Left lung (tissue), 4 donors: ENCODE measurements at regions not wholly inside any gene's neighbourhood (a gene's known extent, or its start where the extent isn't known, plus 50 kb on each side); places are given as distances from the start of the nearest gene placed in this dataset.

Experiments
- ATAC-seq: fragments of 200-7000 bp; cut with Tn5 transposase; one replicate; pipeline ENCODE4 v1.9.1; 2020; ENCODE audit warnings: moderate library complexity
- DNase-seq, 4 donors: peaks; one replicate each; pipeline ENCODE4 v3.0.0-alpha.2; 2013 to 2020
- H3K27ac ChIP-seq, 2 donors: fragments of 200-600 bp; sonication (generic) in 1 of 2; one replicate each; pipeline versions ENCODE4 v1.5.0 to v1.8.0; 2020 to 2021
- H3K27me3 ChIP-seq, 2 donors: fragments of 200-600 bp; sonication (generic) in 1 of 2; one replicate each; pipeline versions ENCODE4 v1.5.0 to v1.8.0; 2020 to 2021
- H3K36me3 ChIP-seq, 2 donors: fragments of 200-600 bp; sonication (generic) in 1 of 2; one replicate each; pipeline versions ENCODE4 v1.5.0 to v1.8.0; 2020 to 2021
- H3K4me1 ChIP-seq, 2 donors: fragments of 200-600 bp; one replicate each; pipeline ENCODE4 v1.8.0; 2021
- H3K4me3 ChIP-seq, 2 donors: fragments of 200-600 bp; sonication (generic) in 1 of 2; one replicate each; pipeline versions ENCODE4 v1.5.0 to v1.8.0; 2020 to 2021; ENCODE audit warnings: mild to moderate bottlenecking in 1 of 2
- H3K9me3 ChIP-seq, 2 donors: fragments of 200-600 bp; sonication (generic) in 1 of 2; one replicate each; pipeline versions ENCODE4 v1.5.0 to v1.8.0; 2020 to 2021
- intact Hi-C, 2 donors: fragments of 100-400 bp; cut with DNase I; formaldehyde crosslinking; loops; one replicate each; pipeline versions ENCODE4 v1.11.2 to v1.14.2; 2022
- TF ChIP-seq, protein P1 (sequence below), 2 donors: fragments of 200-600 bp; sonication (generic) in 1 of 2; IDR thresholded peaks; one replicate each; pipeline versions ENCODE4 v1.5.0 to v1.8.0; 2021; ENCODE audit warnings: antibody characterized with exemption in 2 of 2
- donor health status: DM: no; HTN: yes; CAD: no.
- donor health status: DM: no; HTN: no; CAD: no.

DNA sequence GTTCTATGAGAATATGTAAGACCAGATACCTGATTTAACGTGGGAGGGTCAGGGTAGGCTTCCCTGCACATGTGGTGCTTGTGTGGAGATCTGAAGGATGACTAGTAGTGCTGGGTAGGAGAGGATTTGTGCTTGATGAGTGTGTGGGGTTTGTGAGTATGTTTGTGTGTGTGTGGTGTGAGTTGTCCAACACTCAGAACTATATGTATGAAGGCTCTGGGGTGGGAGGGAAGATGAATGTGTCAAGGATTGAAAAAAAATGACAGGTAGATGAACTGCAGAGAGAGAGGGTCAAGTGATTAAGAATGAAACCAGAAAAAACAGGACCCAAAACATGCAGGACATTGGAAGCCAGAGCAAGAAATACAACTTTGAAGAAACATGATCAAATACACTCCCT, 154.6 kb upstream of the NR3C1 start:
- ATAC-seq (no peak), DNase-seq (no peak)
- Histone ChIP-seq H3K4me1 (peaks cover 3 to 24% of the 10 kb centered on the region in 2 donors), H3K36me3 (no peaks in the 10 kb centered on the region), H3K27ac (no peak overlapping the region), H3K4me3 (no peak overlapping the region), H3K9me3 (no peaks in the 10 kb centered on the region), H3K27me3 (no peaks in the 10 kb centered on the region)
- TF ChIP-seq, protein P1, sequence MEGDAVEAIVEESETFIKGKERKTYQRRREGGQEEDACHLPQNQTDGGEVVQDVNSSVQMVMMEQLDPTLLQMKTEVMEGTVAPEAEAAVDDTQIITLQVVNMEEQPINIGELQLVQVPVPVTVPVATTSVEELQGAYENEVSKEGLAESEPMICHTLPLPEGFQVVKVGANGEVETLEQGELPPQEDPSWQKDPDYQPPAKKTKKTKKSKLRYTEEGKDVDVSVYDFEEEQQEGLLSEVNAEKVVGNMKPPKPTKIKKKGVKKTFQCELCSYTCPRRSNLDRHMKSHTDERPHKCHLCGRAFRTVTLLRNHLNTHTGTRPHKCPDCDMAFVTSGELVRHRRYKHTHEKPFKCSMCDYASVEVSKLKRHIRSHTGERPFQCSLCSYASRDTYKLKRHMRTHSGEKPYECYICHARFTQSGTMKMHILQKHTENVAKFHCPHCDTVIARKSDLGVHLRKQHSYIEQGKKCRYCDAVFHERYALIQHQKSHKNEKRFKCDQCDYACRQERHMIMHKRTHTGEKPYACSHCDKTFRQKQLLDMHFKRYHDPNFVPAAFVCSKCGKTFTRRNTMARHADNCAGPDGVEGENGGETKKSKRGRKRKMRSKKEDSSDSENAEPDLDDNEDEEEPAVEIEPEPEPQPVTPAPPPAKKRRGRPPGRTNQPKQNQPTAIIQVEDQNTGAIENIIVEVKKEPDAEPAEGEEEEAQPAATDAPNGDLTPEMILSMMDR (IDR thresholded peaks at IDR 0.05) = no peak
- intact Hi-C loops = no loop called here

DNA sequence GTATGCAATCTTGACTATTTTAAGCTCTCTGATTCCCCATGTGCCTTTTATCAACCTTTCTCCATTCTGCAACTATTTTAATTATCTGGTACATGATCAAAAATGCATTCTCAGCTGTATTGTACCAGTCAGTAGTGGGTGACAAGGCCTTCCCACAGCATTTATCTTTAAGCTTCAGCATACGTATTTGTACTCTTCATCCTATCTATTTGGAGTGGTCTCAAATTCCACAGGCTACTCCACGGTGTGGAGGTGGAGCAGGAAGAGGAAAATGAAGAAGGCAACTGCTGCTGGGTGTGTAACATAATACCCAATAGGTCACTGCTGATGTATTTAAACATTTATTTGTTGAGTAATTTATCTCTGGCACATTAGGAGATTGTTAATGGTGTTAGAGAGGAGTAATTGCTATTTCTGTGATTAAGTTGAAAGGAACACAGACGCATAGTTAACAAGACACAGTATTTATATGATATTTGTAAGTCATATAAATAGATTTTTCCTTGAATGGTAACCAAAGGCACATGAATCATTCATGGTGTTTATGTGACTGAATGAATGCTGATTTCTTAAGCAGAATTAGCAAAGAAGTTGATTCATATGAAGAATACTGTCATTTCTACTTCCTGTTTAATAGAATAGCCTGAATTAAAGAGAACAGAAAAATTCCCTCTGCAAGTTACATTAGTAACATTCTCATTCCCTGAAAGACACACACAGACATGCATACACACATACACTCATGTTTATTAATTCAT, 153.8 kb upstream of the NR3C1 start:
- no peaks in the 10 kb centered on the region for H3K9me3 ChIP-seq
- TF ChIP-seq, protein P1 (IDR thresholded peaks at IDR 0.05) = no peak
- H3K27me3 ChIP-seq = no peaks in the 10 kb centered on the region
- intact Hi-C loops = no loop called here
- no peaks in the 10 kb centered on the region for H3K36me3 ChIP-seq
- H3K27ac ChIP-seq = peak overlapping the region in 1 of 2 donors; percentile 18
- no peak overlapping the region for H3K4me3 ChIP-seq
- DNase-seq (no peak), ATAC-seq (no peak)
- H3K4me1 ChIP-seq = peaks cover 3 to 23% of the 10 kb centered on the region in 2 donors

DNA sequence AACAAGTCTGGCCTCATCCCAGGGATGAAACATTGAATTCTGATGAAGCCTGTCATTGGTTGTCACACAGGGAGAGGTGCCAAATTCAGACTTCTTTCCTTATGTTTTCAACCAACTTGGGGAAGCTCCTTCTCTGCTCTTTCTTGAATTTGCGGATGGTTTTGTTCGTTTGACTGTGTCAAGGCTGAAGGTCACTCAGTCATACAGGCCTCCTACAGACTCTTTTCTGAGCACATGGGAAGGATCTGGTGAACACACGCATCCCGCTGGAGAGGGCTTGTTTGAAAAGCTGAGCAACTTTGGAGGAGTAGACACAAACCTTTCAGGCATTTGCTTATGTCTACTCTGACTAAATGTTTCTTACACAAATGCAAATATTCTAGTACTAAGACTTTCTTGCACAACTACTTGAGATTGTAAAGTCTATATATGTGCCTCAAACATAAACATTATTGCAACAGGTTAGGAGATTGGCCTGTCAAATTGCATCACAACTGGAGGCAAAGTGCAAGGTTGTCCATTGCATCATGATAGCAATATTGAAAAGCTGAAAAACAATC, 151.5 kb upstream of the NR3C1 start:
- no peaks in the 10 kb centered on the region for H3K9me3 ChIP-seq
- intact Hi-C loops = no loop called here
- peaks cover 3 to 23% of the 10 kb centered on the region in 2 donors for H3K4me1 ChIP-seq
- ATAC-seq = no peak
- no peak for DNase-seq
- peak overlapping the region in 1 of 2 donors; percentile 42 for H3K27ac ChIP-seq
- no peaks in the 10 kb centered on the region for H3K27me3 ChIP-seq
- TF ChIP-seq, protein P1 (IDR thresholded peaks at IDR 0.05) = no peak
- H3K36me3 ChIP-seq = no peaks in the 10 kb centered on the region
- H3K4me3 ChIP-seq = no peak overlapping the region

DNA sequence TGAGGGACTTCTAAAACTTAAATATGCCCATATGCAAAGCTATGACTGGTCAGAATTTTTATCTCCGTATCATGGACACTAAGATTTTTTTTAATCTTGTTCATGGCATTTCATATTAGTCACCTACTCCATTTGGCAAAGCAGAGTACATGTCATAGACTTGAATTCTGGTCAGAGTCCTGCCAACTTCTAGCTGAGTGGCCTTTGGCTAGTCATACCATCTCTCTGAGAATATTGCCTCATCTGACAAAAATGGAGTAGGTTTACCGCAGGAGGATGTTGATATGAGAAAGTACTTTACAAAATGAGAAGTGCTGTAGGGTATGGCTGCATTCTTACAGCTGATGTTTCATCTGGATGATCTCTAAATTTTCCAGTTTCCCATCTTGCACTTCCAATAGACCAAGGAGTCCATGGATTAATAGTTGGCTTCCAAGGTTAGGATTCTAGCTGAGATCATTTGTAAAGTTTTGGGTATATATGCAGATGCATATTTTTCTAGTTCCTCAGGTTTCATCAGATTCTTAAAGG, 150.8 kb upstream of the NR3C1 start:
- Histone ChIP-seq H3K27ac (peak overlapping the region in 1 of 2 donors; percentile 42), H3K4me3 (no peak overlapping the region), H3K36me3 (no peaks in the 10 kb centered on the region), H3K4me1 (peaks cover 3 to 23% of the 10 kb centered on the region in 2 donors), H3K9me3 (no peaks in the 10 kb centered on the region), H3K27me3 (no peaks in the 10 kb centered on the region)
- intact Hi-C loops = no loop called here
- no peak for DNase-seq
- ATAC-seq = peak; percentile 78
- TF ChIP-seq, protein P1 (IDR thresholded peaks at IDR 0.05) = no peak

DNA sequence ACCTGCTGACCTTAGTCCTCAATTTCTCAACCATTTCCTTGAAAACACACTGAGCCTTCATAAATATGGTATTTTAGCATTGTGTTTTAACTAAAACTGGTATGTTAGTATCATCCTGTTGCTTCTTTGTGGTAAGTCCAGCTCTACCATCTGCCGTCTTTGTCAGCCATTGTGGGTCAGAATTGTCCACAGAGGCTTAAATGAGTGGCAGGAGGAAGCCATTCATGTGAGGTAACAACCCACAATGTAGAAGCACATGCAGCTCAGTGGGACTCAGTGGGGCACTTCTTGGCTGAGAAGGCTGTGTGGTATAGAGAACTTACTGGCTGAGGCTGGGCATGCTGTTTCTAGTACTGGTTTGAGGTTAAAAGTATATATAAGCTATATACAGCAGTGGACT, 149.2 kb upstream of the NR3C1 start:
- ATAC-seq (no peak), DNase-seq (no peak)
- H3K36me3 ChIP-seq = no peaks in the 10 kb centered on the region
- TF ChIP-seq, protein P1 (IDR thresholded peaks at IDR 0.05) = no peak
- intact Hi-C loops = no loop called here
- no peaks in the 10 kb centered on the region for H3K27me3 ChIP-seq
- no peak overlapping the region for H3K27ac ChIP-seq
- no peaks in the 10 kb centered on the region for H3K9me3 ChIP-seq
- H3K4me3 ChIP-seq = no peak overlapping the region
- peaks cover 3 to 20% of the 10 kb centered on the region in 2 donors for H3K4me1 ChIP-seq
